NT2/D1 (cell line): ENCODE measurements at regions not wholly inside any gene's neighbourhood (a gene's known extent, or its start where the extent isn't known, plus 50 kb on each side); places are given as distances from the start of the nearest gene placed in this dataset.

Source experiments
- SUZ12 ChIP-seq: IDR thresholded peaks from 2 replicates; pipeline ENCODE4 v1.6.1; 2011; ENCODE audit not compliant: insufficient read length, insufficient read depth; ENCODE audit errors: extremely low read depth
- YY1 ChIP-seq: IDR thresholded peaks from 2 replicates; pipeline ENCODE4 v1.6.1; 2011; ENCODE audit not compliant: insufficient read length, insufficient read depth
- ZNF274 ChIP-seq: IDR thresholded peaks from 2 replicates; pipeline ENCODE4 v1.6.1; 2011; ENCODE audit warnings: mild to moderate bottlenecking, low read depth, low read length

DNA sequence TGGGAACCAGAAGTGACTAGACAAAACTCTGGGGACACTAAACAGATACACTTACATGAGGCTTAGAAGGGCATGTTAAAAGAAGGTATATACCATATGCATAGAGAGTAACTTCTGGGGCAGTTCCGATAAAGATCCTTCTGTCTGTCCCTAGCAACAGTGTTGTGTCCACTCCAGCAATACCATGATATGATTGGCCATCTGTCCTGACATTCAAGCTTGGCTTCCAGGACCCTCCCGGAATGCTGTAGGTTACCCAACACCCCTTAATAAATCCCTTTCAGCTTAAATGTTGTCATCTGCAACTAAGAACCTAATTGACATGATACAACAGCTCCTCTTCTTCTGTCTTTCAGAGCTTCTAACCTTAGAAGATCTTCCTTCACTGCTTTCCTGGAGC is 307.7 kb downstream of the OMA1 start:
- TF ChIP-seq YY1 (no peak), ZNF274 (no peak), SUZ12 (no peak)
